Small intestine (tissue), 7 donors: ENCODE measurements at regions not wholly inside any gene's neighbourhood (a gene's known extent, or its start where the extent isn't known, plus 50 kb on each side); places are given as distances from the start of the nearest gene placed in this dataset.

ENCODE experiments used
- DNase-seq, 2 donors: peaks; one replicate each; pipeline versions ENCODE4 v3.0.0 to v3.0.0-alpha.2; 2013
- FAIRE-seq: peaks from 2 replicates; lab custom pipeline; 2012; peaks lifted over from hg19 to GRCh38; lab: Jason Lieb, UNC
- H3K27ac ChIP-seq, 3 donors: one replicate each; pipeline ENCODE4 v1.5.1; 2013; ENCODE audit warnings: low read length in 2 of 3, mild to moderate bottlenecking in 2 of 3, control low read depth in 1 of 3, inconsistent platforms in 1 of 3, low read depth in 1 of 3, moderate library complexity in 1 of 3
- H3K27me3 ChIP-seq, 3 donors: one replicate each; pipeline ENCODE4 v1.6.1; 2013; ENCODE audit warnings: low read length in 3 of 3, inconsistent platforms in 1 of 3; ENCODE audit not compliant: control insufficient read depth in 3 of 3, insufficient read depth in 3 of 3
- H3K36me3 ChIP-seq, 3 donors: one replicate each; pipeline ENCODE4 v1.6.1; 2013; ENCODE audit warnings: low read length in 3 of 3, inconsistent platforms in 1 of 3, low read depth in 1 of 3, mild to moderate bottlenecking in 1 of 3, moderate library complexity in 1 of 3; ENCODE audit not compliant: control insufficient read depth in 3 of 3, insufficient read depth in 2 of 3
- H3K4me1 ChIP-seq, 3 donors: one replicate each; pipeline ENCODE4 v1.6.1; 2013; ENCODE audit warnings: low read length in 2 of 3, inconsistent platforms in 1 of 3, low read depth in 1 of 3, mild to moderate bottlenecking in 1 of 3, moderate library complexity in 1 of 3; ENCODE audit not compliant: control insufficient read depth in 3 of 3, insufficient read depth in 2 of 3
- H3K4me3 ChIP-seq, 3 donors: one replicate each; pipeline ENCODE4 v1.5.1; 2013; ENCODE audit warnings: low read length in 3 of 3, control low read depth in 1 of 3, inconsistent platforms in 1 of 3, low read depth in 1 of 3, mild to moderate bottlenecking in 1 of 3, moderate library complexity in 1 of 3
- H3K9me3 ChIP-seq, 2 donors: one replicate each; pipeline ENCODE4 v1.6.1; 2013; ENCODE audit warnings: low read depth in 1 of 2, low read length in 1 of 2; ENCODE audit not compliant: control insufficient read depth in 2 of 2, insufficient read depth in 1 of 2
- WGBS, 3 donors: extraction: QIAGEN DNeasy Blood & Tissue Kit; methylation state at CpG; one replicate each; pipeline ENCODE4 v1.1.7; 2013; 5-methylcytosine and 5-hydroxymethylcytosine counted together
- donor health status: healthy with polysubstance abuse.
- donor health status: control.
- donor health status: control.
- donor health status: Bipolar disorder and iron deficiency.
- donor health status: healthy.

DNA sequence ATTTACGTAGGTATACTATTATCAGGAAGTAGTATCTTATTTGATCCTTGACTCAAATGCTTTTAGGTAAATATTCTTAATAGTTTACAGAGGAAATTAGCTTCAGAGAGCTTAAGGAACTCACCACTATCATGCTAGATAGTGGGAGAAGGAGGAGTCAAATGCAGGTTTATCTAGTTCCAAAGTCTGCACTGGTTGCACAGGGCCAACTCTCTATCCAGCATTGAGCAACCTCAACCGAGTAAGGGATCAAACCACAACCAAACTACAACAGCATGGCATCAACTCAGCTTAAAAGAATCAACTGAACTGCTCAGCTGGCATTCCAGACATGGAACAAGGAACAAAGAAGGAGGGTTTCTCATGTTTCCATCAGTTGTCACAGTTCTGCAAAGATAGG, 306.0 kb downstream of the MAF start:
- Histone ChIP-seq H3K4me1 (peaks cover 4 to 62% (median 29%) of the 10 kb centered on the region in 3 donors), H3K27ac (peak overlapping the region in 2 of 3 donors; percentile 72 to 80), H3K9me3 (no peaks in the 10 kb centered on the region), H3K36me3 (no peaks in the 10 kb centered on the region), H3K27me3 (no peaks in the 10 kb centered on the region), H3K4me3 (no peak overlapping the region)
- FAIRE-seq (peak; percentile 47), DNase-seq (peak; percentile 89 to 95)
- WGBS, 3 donors, result 10 to 67% (median 35%) methylated on average over 2 of the region's 2 CpGs

- 27 to 63% (median 36%) methylated on average over 4 of the region's 4 CpGs for WGBS, 3 donors
- FAIRE-seq (no peak), DNase-seq (peak; percentile 27 to 82)
- Histone ChIP-seq H3K27me3 (no peaks in the 10 kb centered on the region), H3K9me3 (no peaks in the 10 kb centered on the region), H3K27ac (peak overlapping the region in 2 of 3 donors; percentile 24 to 80), H3K4me3 (no peak overlapping the region), H3K36me3 (no peaks in the 10 kb centered on the region), H3K4me1 (peaks cover 4 to 56% (median 28%) of the 10 kb centered on the region in 3 donors)
Measured at GRCh38 chr16:79293836-79294460, 306.6 kb downstream of the MAF start.

- DNase-seq, result no peak
- 64 to 90% (median 76%) methylated on average over 4 of the region's 4 CpGs for WGBS, 3 donors
- no peak for FAIRE-seq
- peaks cover 0 to 3% of the 10 kb centered on the region in 2 donors for H3K9me3 ChIP-seq
- H3K27me3 ChIP-seq, result no peaks in the 10 kb centered on the region
- no peaks in the 10 kb centered on the region for H3K36me3 ChIP-seq
- H3K27ac ChIP-seq, result no peak overlapping the region
- peaks cover 3 to 14% (median 8%) of the 10 kb centered on the region in 3 donors for H3K4me1 ChIP-seq
- H3K4me3 ChIP-seq, result no peak overlapping the region
Measured at GRCh38 chr16:79288066-79288465, 312.5 kb downstream of the MAF start.

- DNase-seq (no peak), FAIRE-seq (no peak)
- H3K36me3 ChIP-seq, result no peaks in the 10 kb centered on the region
- no peaks in the 10 kb centered on the region for H3K27me3 ChIP-seq
- H3K9me3 ChIP-seq, result peaks cover 0 to 3% of the 10 kb centered on the region in 2 donors
- peaks cover 3 to 8% (median 8%) of the 10 kb centered on the region in 3 donors for H3K4me1 ChIP-seq
- WGBS, 3 donors, result 12 to 21% (median 19%) methylated on average over 5 of the region's 5 CpGs
- peak overlapping the region in 1 of 3 donors; percentile 29 for H3K4me3 ChIP-seq
- H3K27ac ChIP-seq, result peak overlapping the region in 1 of 3 donors; percentile 59
Measured at GRCh38 chr16:79287424-79287917, 313.1 kb downstream of the MAF start.

- FAIRE-seq (no peak), DNase-seq (peak; percentile 61 to 67)
- Histone ChIP-seq H3K36me3 (no peaks in the 10 kb centered on the region), H3K27me3 (no peaks in the 10 kb centered on the region), H3K27ac (peak overlapping the region in 1 of 3 donors; percentile 59), H3K4me3 (peak overlapping the region in 1 of 3 donors; percentile 29), H3K9me3 (peaks cover 0 to 3% of the 10 kb centered on the region in 2 donors), H3K4me1 (peaks cover 3 to 8% (median 4%) of the 10 kb centered on the region in 3 donors)
- 29 to 38% (median 33%) methylated on average over 22 of the region's 22 CpGs for WGBS, 3 donors
Measured at GRCh38 chr16:79286646-79287423, 313.7 kb downstream of the MAF start.

DNA sequence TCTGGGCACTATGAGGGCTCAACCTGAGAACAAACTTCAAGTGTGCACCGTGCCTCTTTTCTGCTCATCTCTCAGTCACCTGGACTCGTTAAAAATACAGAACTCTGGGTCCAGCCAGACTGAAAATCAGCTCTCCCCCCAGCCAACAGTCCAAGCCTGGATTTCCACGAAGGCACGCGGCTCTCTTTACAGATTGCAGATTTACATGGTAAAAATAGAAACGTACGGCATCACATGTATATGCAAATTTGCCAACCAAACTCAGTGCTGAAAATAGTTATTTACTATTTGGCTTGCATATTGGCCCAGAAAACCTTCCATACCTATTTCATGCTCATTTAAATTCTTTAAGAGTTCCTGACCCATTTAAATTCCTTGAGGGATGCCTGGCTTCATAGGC, 315.8 kb downstream of the MAF start:
- Histone ChIP-seq H3K36me3 (no peaks in the 10 kb centered on the region), H3K9me3 (peaks cover 0 to 3% of the 10 kb centered on the region in 2 donors), H3K4me3 (no peak overlapping the region), H3K27ac (no peak overlapping the region), H3K4me1 (peaks cover 3 to 8% (median 4%) of the 10 kb centered on the region in 3 donors), H3K27me3 (no peaks in the 10 kb centered on the region)
- FAIRE-seq (no peak), DNase-seq (no peak)
- WGBS, 3 donors, result 68 to 80% (median 75%) methylated on average over 7 of the region's 7 CpGs

GRCh38 chr16:79283578-79283977, 317.0 kb downstream of the MAF start:
- H3K36me3 ChIP-seq, result no peaks in the 10 kb centered on the region
- 5 to 52% (median 14%) methylated on average over 4 of the region's 4 CpGs for WGBS, 3 donors
- no peak for FAIRE-seq

GRCh38 chr16:79282806-79283205, 317.7 kb downstream of the MAF start:
- no peaks in the 10 kb centered on the region for H3K27me3 ChIP-seq
- no peaks in the 10 kb centered on the region for H3K9me3 ChIP-seq
- H3K4me1 ChIP-seq, result peaks cover 3 to 8% (median 4%) of the 10 kb centered on the region in 3 donors
- WGBS, 3 donors, result 89 to 96% (median 92%) methylated on average over 2 of the region's 2 CpGs
- no peaks in the 10 kb centered on the region for H3K36me3 ChIP-seq
- peak overlapping the region in 2 of 3 donors; percentile 24 to 53 for H3K27ac ChIP-seq
- H3K4me3 ChIP-seq, result no peak overlapping the region
- FAIRE-seq (no peak), DNase-seq (no peak)

More at GRCh38 chr16:79283578-79283977, 317.0 kb downstream of the MAF start:
- Histone ChIP-seq H3K27me3 (no peaks in the 10 kb centered on the region), H3K9me3 (peaks cover 0 to 3% of the 10 kb centered on the region in 2 donors), H3K4me3 (no peak overlapping the region), H3K4me1 (peaks cover 3 to 8% (median 4%) of the 10 kb centered on the region in 3 donors), H3K27ac (peak overlapping the region in 1 of 3 donors; percentile 32)
- DNase-seq, result peak in 1 of 2 donors; percentile 66
